ENCODE measurements at regions not wholly inside any gene's neighbourhood (a gene's known extent, or its start where the extent isn't known, plus 50 kb on each side); places are given as distances from the start of the nearest gene placed in this dataset.

GRCh38 chr15:96183867-96184266 is 146.6 kb upstream of the NR2F2 start (continued):
- TF ChIP-seq, protein P1, sequence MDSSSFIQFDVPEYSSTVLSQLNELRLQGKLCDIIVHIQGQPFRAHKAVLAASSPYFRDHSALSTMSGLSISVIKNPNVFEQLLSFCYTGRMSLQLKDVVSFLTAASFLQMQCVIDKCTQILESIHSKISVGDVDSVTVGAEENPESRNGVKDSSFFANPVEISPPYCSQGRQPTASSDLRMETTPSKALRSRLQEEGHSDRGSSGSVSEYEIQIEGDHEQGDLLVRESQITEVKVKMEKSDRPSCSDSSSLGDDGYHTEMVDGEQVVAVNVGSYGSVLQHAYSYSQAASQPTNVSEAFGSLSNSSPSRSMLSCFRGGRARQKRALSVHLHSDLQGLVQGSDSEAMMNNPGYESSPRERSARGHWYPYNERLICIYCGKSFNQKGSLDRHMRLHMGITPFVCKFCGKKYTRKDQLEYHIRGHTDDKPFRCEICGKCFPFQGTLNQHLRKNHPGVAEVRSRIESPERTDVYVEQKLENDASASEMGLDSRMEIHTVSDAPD (CRISPR knock-in tag; IDR thresholded peaks at IDR 0.05) = no peak
- no peak for TF ChIP-seq TIGD3 (CRISPR knock-in tag; IDR thresholded peaks at IDR 0.05; ENCODE audit: borderline replicate concordance)
- TF ChIP-seq ZNF850 (CRISPR knock-in tag; conservative IDR thresholded peaks at IDR 0.05) = no peak
- no peak for TF ChIP-seq ZC3H13 (CRISPR knock-in tag; IDR thresholded peaks at IDR 0.05)
- TF ChIP-seq ZNF576 (CRISPR knock-in tag; IDR thresholded peaks at IDR 0.05) = no peak
- TF ChIP-seq KAT8 (CRISPR knock-in tag; IDR thresholded peaks at IDR 0.05) = no peak
- peak; percentile 89 for TF ChIP-seq NR2F6 (IDR thresholded peaks at IDR 0.05)
- peak; percentile 81 for TF ChIP-seq NR2F6 (CRISPR knock-in tag; IDR thresholded peaks at IDR 0.05)
- no peak for TF ChIP-seq NFE2L2 (IDR thresholded peaks at IDR 0.05; ENCODE audit: low read length)
- TF ChIP-seq ZNF431 (CRISPR knock-in tag; IDR thresholded peaks at IDR 0.05; ENCODE audit: borderline replicate concordance, low read depth) = no peak
- no peak for TF ChIP-seq ONECUT2 (CRISPR knock-in tag; IDR thresholded peaks at IDR 0.05)
- no peak for TF ChIP-seq ZNF3 (CRISPR knock-in tag; IDR thresholded peaks at IDR 0.05)
- no peak for TF ChIP-seq BRF2 (CRISPR knock-in tag; IDR thresholded peaks at IDR 0.05)
- no peak for TF ChIP-seq ZNF138 (CRISPR knock-in tag; IDR thresholded peaks at IDR 0.05; ENCODE audit: low read depth)
- no peak for TF ChIP-seq ZNF550 (CRISPR knock-in tag; IDR thresholded peaks at IDR 0.05; ENCODE audit: borderline replicate concordance)
- TF ChIP-seq, protein P2, sequence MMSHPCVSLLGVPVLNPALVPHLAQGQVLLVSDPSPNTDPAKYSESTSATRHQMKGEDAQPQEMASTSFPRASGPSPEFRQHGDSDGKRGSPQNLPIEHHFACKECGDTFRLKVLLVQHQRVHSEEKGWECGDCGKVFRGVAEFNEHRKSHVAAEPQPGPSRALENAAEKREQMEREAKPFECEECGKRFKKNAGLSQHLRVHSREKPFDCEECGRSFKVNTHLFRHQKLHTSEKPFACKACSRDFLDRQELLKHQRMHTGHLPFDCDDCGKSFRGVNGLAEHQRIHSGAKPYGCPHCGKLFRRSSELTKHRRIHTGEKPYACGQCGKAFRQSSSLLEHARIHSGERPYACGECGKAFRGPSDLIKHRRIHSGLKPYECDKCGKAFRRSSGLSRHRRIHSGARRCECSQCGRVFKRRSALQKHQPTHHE (CRISPR knock-in tag; IDR thresholded peaks at IDR 0.05; ENCODE audit: borderline replicate concordance) = no peak
- no peak for TF ChIP-seq BRCA1 (CRISPR knock-in tag; IDR thresholded peaks at IDR 0.05)
- TF ChIP-seq ZNF326 (CRISPR knock-in tag; IDR thresholded peaks at IDR 0.05; ENCODE audit: borderline replicate concordance) = no peak
- TF ChIP-seq MBD4 (IDR thresholded peaks at IDR 0.05; ENCODE audit: borderline replicate concordance, low read length) = no peak; the same call in 1 of the 2 replicates
- TF ChIP-seq BCL6 (CRISPR knock-in tag; IDR thresholded peaks at IDR 0.05) = peak; percentile 23; the same call in 1 of the 2 replicates
- peak; percentile 57 for TF ChIP-seq MIXL1 (CRISPR knock-in tag; IDR thresholded peaks at IDR 0.05)
- no peak for TF ChIP-seq SALL1 (CRISPR knock-in tag; IDR thresholded peaks at IDR 0.05)
- TF ChIP-seq ZBTB49 (CRISPR knock-in tag; IDR thresholded peaks at IDR 0.05; ENCODE audit: borderline replicate concordance) = no peak
- no peak for TF ChIP-seq ZFY (CRISPR knock-in tag; IDR thresholded peaks at IDR 0.05)
